HL-60/S4 treated with phorbol 12-myristate 13-acetate at 8.2 ng/mL for 4 days and 3 days (cell line): ENCODE measurements at regions not wholly inside any gene's neighbourhood (a gene's known extent, or its start where the extent isn't known, plus 50 kb on each side); places are given as distances from the start of the nearest gene placed in this dataset.

Experiments used
- in situ Hi-C: fragments of 300-500 bp; cut with MboI; formaldehyde crosslinking; loops from 2 replicates; pipeline ENCODE4 v1.15.0; 2022; ENCODE audit warnings: low sequenced_read_pairs

DNA sequence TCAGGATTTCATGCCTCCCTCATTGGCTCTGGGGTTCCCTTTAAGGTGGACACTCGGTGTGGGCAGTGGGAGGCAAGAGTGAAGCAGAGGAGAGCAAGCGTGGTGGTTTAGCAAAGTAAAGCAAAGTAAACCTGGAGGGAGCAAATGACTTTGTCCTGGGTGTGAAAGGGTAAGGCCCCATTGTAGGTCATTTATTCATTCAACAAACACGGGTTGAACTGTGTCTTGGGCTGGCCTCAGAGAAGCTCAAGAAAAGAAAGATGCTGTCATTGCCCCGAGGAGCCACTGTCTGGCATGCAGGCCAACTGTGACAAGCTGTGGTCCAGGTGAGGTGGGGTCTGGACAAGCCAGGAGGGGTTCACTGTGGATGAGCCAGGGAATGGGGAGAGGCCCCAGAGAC, 68.9 kb upstream of the DLK1 start:
- in situ Hi-C loops: no loop called here

DNA sequence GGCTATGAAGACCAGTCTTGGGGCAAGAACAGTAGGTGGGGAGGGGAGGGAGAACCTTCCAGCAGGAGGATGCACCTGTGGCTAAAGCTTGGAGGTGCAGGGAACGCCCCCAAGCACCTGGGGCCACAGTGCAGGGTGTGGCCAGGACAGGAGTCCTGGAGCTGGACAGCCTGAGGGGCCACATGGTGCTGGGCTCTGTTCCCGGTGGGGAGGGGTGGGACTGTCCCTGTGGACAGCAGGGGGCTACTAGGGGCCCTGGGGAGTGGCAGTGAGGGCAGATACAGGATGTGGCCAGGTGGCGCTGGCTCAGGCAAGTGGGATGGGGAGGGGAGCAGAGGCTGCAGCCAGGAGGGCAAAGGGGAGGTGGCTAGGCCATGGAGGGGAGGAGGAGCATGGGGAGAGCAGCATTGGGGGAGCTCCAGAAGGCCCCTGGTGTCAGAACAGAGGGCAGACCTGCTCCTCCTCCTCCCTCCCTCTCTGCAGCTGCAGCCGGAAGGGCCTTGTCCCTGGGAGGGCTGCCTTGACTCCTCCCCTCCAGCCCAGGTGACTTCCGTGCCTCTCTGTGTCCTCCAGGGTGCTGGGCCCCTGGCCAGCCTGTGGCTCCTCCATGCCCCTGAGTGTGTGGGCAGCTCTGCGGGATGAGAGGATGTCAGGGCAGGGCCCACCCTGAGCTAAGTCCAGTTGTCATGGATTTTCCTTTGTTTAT, 68.4 kb upstream of the DLK1 start:
- in situ Hi-C loops: no loop called here

GRCh38 chr14:100659345-100660001, 67.2 kb upstream of the DLK1 start:
- in situ Hi-C loops: no loop called here

GRCh38 chr14:100660498-100660881, 66.2 kb upstream of the DLK1 start:
- in situ Hi-C loops: no loop called here

- in situ Hi-C loops: no loop called here
Measured at GRCh38 chr14:100660882-100661635, 65.6 kb upstream of the DLK1 start.

DNA sequence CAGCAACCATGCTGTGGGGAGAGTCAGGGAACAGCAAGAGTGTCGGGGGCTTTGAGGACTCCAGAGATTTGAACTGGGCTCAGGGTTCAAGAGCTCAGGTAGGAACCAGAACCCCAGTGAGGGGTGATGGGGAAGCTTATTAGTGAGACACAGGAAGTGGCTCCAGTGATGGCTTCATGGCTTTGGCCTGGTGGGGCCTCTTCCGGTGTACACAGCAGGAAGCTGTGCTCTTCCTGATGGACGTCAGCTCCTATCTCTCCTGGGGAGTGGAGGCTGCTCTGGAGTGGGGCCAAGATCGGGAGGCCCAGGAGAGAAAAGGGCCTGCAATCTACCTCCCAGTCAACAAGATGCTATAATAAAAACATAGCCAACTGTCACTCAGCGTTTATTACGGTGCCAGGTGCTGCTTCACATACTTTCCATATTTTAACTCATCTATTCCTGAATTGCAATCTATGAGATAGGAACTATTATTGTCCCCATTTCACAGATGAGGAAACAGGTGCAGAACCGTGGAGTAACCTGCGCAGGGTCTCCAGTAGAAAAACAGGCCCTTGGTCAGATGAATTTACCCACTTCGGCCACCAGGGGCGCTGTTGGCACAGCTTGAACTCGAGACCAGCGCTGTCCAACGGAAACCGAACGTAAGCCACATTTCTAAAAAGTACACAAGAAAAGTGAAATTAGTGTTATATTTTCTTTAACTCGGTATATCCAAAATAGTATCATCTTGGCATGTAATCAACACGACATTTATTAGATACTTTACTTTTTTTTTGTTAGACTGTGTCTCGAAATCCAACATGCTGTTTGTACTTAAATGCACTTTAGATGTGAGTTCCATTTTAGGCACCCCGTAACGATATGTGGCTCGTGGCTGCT, 63.6 kb upstream of the DLK1 start:
- in situ Hi-C loops: no loop called here

- in situ Hi-C loops: no loop called here
Measured at GRCh38 chr14:100663761-100664052, 63.0 kb upstream of the DLK1 start.

DNA sequence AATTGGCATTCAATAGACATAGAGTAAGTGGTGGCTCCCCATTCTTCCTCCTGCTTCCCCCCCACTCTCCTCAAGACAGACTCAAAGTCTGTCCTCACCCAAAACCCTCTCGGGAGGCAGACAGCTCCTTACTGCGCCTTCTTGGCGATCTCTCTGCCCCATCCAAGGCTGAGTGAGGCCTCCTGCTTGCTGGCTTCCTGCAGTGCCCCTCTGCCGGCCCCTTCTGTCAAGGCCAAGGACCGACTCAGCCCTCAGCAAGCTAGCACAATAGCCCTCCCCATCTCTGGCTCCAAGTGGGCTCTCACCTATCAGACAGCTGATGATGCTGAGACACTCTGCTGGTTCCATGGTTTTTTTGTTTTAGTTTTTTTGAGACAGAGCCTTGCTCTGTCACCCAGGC, 62.5 kb upstream of the DLK1 start:
- in situ Hi-C loops: no loop called here

- in situ Hi-C loops: no loop called here
Measured at GRCh38 chr14:100664841-100665510, 61.7 kb upstream of the DLK1 start.

GRCh38 chr14:100665511-100666032, 61.1 kb upstream of the DLK1 start:
- in situ Hi-C loops: no loop called here

DNA sequence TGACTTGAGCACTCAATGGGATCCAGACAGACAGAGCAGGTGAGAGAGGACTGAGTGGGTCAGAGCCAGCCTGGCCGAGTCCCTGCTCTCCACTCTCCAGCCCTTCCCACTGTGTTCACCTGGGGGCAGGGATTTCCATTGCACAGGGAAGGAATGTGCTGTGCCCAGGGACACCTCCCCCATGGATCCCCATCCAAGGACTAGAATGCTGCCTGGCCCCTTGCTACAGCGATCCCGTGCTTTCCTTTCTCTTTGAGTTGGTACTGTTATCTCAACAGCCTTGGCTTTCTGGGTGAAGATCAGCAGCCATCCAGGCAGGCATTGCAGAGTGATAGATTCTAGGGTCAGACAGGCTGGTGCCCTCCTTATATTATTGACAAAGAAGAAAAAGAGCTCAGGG, 60.3 kb upstream of the DLK1 start:
- in situ Hi-C loops: no loop called here

DNA sequence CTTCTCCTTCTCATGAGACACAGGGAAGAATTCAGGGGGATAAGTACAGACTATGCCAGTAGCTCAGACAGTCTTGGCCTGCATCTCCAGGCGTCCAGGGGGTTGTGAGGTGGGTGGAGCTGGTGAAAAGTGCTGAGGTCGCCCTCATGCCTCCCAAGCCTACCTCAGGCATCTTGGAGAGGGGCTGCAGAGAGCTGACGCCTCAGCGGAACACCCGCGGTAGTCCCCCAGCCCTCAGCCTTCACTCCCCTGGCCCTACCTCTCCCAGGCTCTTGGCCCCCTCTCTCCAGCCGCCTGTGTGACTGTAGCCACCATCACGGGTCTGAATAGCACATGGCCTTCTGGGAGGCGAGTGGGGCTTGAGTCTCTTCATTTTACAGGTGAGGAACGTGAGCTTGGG, 59.8 kb upstream of the DLK1 start:
- in situ Hi-C loops: no loop called here

- in situ Hi-C loops: no loop called here
Measured at GRCh38 chr14:100667656-100668055, 59.0 kb upstream of the DLK1 start.

- in situ Hi-C loops: no loop called here
Measured at GRCh38 chr14:100668352-100668751, 58.3 kb upstream of the DLK1 start.

DNA sequence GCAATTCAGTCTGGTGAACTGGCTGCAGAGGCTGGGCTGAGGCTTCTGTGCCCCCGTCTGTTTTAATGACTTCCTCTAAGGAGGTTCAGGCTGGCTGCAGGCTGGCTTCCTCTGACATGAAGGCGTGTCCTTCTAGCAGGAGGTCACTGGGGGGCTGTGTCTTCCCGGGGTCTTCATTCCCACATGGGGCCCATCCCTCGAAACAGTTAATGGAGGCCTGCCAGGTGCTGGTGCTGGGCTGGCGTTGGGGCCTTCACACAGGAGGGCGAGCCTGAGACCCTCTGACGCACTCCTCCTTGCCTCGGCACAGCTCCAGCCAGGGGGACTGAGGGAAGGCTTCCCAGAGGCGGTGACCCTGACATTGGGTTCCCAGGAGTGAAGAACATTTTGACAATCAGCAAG, 57.7 kb upstream of the DLK1 start:
- in situ Hi-C loops: no loop called here

DNA sequence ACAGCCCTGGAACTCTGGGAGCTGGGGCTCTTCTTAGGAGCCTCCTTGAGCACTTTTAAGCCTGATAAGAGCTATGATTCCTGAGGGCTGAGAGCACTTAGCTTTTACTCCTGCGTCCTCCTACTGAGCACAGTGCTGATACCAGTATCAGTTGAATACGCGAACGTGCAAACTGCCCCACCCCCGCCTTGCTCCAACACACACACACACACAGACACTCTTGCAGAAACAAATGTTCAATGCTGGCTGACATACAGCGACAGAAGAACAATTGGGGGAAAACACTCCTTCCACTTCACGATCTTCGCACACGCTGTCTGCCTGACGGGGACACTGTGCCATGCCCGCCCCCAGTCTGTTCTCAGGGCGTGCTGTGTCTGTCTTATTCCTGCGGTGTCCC, 57.2 kb upstream of the DLK1 start:
- in situ Hi-C loops: no loop called here

DNA sequence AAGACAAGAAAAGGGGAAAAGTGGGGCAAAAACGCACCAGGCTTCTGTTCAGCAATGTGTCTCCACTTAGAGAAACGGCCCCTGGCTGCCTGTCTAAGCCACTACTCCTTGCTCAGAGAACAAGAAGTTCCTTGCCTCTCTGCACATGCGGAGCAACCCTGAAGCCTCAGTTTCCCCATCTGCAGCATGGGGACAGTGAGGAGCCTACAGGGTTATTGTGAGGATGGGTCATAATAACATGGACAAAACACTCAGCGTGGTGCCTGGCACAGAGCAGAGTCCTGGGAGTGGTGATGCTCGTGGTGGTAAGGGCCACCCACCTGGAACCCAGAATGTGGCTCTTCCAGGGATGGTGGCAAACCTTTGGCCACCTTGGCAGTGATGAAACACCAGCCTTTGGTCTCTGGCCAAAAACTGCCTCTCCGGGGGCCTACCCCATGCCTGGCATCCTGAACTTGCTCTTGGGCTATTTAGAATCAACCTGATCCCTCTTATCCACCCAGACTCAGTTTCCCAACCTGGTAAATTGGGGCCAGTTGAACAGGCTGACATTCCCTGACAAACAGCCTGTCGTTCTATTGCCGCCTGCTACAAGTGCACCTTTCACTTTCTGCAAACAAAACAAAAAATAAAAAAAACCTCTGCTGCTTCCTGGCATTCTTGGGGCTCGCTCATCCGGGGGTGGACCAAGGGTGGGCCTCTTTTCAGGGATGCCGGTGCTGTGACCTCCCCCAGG, 56.5 kb upstream of the DLK1 start:
- in situ Hi-C loops: no loop called here

DNA sequence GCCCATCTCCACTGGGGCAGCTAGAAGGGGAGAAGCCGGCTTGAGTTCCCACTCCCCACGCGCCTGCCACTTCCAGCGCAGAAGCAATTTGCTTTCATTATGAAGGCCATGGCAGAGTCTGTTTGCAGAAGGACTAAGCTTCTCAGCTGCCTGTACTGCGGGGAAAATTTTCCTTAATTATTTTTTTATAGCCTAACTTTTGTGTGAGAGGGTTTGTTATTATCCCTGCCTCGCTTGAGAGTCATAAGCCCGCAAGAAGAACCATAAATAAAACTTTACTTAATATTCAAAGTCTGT, 56.0 kb upstream of the DLK1 start:
- in situ Hi-C loops: no loop called here

- in situ Hi-C loops: no loop called here
Measured at GRCh38 chr14:100671386-100671901, 55.2 kb upstream of the DLK1 start.

DNA sequence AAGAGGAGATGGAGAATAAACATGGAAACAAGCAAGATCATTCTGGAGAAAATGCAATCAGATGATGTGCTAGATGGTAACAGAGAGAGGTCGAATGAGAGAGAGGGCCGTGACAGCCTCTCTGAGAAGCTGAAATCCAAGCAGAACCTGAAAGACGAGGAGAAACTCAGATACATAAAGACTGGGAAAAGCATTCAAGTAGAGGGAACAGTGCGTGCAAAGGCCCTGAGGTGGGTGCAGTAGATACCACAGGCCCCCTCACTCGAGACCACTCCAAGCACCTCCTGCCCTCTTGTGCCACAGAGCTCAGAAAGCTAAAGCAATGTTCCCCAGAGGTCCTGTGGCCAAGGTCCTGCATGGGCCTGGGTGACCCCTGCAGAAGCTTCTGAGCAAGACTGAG, 54.8 kb upstream of the DLK1 start:
- in situ Hi-C loops: no loop called here
